NCI-H2227 (cell line): ENCODE measurements at regions not wholly inside any gene's neighbourhood (a gene's known extent, or its start where the extent isn't known, plus 50 kb on each side); places are given as distances from the start of the nearest gene placed in this dataset.

Experiments
- DNase-seq: peaks from one replicate; lab custom pipeline; 2025; ENCODE audit not compliant: unreplicated experiment; lab: John Stamatoyannopoulos, UW

DNA sequence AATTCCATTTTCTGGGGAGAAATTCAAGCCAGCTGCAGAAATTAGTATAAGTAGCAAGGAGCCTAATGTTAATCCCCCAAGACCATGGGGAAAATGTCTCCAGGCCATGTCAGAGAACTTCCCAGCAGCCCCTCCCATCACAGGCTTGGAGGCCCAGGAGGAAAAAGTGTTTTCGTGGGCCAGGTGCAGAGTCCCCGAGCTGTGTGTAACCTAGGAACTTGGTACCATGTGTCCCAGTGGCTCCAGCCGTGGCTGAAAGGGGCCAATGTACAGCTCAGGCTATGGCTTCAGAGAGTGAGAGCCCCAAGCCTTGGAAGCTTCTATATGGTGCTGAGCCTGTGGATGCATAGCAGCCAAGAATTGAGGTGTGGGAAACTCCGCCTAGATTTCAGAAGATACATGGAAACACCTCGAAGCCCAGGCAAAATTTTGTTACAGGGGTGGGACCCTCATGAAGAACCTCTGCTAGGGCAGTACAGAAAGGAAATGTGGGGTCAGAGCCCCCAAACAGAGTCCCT lies 286.3 kb downstream of the MATN1 start:
- no peak for DNase-seq

DNA sequence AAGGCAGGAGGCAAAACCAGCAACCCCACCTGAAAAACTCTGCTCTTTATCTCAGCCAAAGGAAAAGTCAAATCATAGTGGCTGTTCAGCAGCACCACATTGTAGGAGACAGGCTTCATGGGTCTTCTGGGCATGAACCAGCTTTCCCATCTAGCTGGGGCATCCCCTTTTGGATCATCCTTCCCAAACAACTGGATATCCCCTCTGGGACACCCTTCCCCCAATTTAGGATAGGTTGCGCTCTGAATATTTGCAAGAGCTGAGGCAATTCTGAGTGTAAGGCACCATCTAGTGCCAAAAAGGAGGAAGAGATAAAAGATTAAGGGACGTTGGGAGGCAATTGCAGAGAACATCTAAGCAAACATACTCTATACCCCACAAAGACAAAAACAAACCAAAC lies 295.8 kb downstream of the MATN1 start:
- DNase-seq = no peak

DNA sequence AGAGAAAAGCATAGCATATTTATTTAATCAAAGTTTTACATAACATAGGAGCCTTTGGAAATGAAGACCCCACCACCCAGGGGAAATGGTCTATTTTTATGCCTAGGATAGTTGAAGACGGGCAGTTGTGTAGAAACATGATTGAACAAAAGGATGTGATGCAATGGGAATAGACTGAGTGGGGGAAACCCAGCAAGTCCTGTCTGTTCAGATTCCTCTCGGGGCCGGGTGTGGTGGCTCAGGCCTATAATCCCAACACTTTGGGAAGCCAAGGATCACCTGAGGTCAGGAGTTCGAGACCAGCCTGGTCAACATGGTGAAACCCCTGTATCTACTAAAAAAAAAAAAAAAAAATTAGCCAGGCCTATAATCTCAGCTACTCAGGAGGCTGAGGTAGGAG lies 298.3 kb downstream of the MATN1 start:
- no peak for DNase-seq

DNA sequence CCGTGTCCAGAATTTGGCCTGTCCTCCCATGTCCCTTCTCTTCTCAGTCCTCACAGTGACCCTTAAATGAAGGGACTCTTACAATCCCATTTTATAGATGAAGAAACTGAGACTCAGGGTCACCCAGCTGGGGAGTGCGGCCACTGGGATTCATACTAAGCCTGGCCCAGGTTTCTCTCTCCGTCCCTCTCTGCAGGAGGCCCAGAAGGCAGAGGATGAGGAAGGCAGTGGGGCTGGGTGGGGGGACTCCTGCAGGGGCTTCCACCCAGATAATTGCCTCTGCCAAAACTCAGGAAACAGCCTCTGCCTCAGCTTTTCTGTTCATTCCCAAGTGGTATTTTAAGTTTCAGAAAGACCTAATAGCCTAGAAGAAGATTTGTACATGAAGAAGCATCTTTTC lies 299.8 kb downstream of the MATN1 start:
- DNase-seq = no peak

DNA sequence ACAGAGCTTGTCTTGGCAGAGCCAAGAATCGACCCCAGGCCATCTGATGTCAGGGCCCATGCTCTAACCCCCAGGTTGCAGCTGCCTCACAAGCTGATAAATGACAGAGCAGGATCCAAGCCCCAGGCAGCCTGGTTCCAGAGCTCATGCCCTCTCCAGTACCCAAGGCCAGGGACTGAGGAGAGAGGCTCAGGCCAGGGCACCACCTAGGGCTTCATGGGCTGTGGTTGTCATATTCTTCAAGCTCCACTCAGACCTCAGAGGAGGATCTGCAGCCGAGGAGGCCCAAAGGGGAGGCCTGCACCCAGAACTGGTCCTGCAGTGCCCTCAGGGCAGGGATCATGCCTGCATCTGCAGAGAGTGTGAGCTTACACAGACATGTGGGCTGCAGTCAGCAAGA lies 301.1 kb downstream of the MATN1 start:
- DNase-seq = no peak

DNA sequence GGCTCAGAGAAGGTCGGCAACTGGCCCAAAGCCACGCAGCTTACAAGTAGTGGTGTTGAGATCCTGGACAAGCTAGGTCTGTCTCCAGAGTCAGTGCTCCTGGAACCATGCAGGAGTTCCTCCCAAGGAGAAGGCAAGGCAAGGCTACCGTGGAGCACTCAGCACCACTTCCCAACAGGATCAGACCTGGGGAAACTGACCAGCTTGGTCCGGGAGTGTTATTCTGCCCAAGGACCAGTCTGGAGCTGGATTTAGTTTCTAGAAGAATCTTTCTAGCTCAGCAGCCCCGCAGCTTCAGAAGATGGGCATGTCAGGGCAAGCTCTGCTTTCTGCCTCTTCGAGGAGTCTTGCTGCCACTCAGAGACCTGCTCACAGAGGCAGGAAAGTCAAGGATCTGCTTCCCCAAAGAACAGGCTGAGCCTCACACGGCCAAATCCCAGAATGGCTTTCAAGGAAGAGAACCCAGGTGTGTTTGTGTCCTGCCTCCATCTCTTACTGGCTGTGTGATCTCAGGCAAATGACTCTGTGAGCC lies 302.8 kb downstream of the MATN1 start:
- DNase-seq = no peak

DNA sequence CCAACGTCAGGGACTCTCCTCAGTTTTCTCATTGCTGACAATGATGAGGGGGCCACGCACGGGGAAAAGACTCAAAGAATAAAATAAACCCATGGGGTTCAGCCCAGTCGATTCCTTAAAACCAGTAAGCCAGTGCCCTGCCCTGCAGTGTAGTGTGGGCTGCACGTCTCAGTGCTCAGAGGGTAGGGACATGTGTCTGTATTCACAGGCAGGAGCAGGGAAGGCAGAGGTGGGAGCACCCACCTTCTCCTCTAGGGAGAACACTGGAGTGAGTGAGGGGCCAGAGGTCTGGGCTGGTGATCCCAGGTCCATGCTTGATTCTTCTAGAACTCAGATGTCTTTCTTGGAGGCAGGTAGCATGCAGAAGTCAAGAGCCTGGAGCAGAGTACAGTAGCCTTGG lies 303.6 kb downstream of the MATN1 start:
- no peak for DNase-seq

DNA sequence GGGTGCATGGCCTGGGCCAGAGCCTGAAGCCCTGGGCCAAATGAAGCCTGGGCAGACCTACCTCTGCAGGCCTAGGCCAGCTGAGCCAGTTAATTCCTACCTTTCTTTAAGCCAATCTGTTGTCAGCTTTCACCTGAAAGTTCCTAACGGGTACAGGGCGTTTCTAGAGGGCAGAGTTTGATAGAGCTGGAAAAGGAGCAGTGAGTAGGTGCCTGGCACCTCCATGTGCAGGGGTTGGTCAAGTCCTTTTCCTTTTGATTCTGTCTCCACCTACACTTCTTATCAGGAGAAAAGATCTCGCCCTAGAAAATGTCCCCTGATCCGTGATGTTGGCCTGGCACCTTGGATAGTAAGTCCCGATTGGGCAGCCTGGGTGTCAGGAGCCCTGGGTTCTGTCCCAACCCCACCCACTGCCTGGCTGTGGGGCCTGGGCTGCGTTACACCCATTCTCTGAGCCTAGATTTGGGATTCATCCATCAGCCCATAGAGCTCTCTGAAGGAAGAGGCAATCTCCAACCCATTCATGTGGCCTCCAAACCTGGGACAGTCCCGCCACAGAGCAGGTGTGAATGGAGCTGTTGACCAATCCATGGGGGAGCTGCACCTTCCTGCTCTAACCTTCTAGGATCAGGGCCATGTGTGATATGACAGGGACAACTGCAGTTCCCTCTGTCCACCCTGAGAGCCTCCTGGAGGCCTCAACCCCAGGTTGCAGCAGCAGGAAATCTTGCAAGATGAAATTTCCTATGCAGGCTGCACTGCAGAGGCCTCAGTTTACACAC lies 304.3 kb downstream of the MATN1 start:
- no peak for DNase-seq

DNA sequence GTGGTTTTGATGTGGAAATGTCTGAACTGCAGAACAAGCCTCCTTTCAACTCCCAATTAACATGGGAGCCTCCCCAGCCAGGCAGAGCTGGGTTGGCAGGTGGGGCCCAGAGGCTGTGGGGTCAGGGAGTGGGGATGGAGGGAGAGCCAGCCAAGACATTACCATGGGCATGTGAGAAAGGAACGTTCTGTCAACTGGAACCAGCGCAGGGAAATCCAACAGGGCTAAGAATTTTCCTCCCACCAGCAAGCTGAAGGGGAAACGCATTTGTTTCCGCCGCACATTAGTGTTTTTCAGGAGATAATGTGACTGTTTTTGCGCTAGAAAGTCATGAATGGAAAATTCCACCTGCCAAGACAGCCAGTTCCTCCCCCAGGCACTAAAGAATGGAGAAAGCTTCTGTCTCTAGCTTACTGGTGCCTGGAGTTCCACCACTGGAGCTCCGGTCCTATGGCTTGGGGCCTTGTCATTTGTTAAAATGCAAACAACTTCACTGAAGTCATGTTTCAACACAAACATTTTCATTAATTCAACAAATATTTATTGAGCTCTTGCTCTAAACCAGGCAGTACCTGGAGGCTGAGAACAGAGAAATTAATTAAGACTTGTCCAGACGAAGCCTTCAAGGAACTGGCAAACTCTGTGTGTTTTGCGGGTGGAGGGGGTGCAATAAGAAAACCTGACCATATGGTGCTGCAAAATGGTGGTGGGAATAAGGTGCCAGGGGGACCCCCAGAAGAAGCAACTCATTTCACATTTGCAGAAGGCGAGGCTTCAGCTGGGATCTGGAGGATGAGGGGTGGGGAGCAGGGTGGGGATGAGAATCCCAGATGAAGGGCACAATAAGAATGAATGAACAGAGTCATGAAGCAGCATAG lies 305.1 kb downstream of the MATN1 start:
- no peak for DNase-seq

DNA sequence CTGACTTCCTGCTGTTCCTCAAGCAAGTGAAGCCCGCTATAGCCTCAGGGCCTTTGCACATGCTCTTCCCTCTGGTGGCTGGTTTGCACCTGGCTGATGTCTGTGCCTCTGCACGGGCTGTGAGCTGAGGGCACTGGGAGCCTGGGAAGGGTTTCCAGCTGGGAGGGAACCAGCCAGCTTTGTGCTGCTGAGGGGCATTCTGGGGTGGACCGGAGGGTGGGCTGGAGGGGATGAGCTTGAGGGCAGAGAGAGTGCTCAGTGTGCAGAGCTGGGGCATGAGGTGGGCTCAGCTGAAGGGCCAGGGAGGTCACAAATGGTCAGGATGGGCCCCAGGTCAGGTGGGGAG lies 305.7 kb downstream of the MATN1 start:
- no peak for DNase-seq

DNA sequence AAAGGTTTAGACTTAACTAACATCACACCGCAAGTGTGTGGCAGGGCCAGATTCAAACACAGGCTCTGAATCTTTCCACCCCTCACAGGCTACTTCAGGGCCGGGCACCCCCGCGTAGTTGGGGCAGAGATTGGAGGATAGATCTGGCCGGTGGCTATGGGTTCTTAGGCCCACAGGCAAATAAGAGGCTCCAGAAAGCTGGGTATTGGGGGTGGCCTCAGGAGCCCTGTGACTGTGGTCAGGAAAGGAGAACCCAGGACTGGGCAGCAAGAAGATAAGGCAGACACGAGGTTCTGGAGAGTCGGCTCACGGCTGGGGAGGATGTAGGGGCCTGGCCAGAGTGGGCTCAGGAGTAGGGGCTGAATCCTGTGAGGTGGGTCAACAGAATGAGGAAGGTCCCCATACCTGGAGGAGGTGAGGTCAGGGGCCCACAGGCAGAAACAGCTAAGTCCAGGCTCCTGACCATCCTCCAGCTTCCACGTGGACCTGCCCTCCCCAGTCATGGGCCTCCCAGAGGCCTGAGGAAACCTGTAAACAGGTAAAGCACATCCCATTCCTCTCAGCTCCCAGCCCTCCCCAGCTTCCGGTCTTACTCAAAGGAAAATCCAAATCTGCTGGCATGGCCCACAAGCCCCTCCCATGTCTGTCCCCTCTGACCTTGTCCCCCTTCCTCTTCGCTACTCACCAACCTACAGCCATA lies 306.2 kb downstream of the MATN1 start:
- DNase-seq = no peak

DNA sequence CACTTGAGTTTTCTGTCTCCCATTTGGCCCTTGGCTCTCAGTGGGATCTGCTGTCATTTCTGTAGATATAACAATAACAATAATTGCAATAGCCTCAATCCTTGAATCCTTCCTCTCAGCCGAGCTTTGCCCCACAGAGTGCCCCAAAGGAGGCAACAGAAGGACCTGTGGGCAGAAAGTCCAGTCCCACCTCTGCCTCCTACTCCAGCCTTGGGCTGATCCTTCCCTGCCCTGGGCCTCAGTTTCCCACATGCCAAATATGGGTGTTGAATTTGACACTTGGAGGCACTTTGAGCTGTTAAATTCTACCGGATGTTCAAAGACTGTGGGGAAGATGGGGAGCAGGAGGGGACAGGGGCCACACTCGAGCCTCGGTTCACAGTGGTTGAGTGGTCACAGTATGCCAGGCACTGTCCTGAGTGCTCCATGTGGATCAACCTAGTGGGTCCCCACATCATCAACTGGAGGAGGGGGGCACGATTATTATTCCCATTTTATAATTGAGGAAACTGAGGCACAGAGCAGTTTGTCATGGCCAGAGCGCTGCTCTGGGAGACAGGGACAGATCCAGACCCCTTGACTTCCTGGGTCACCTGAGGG lies 307.1 kb downstream of the MATN1 start:
- DNase-seq = no peak

DNA sequence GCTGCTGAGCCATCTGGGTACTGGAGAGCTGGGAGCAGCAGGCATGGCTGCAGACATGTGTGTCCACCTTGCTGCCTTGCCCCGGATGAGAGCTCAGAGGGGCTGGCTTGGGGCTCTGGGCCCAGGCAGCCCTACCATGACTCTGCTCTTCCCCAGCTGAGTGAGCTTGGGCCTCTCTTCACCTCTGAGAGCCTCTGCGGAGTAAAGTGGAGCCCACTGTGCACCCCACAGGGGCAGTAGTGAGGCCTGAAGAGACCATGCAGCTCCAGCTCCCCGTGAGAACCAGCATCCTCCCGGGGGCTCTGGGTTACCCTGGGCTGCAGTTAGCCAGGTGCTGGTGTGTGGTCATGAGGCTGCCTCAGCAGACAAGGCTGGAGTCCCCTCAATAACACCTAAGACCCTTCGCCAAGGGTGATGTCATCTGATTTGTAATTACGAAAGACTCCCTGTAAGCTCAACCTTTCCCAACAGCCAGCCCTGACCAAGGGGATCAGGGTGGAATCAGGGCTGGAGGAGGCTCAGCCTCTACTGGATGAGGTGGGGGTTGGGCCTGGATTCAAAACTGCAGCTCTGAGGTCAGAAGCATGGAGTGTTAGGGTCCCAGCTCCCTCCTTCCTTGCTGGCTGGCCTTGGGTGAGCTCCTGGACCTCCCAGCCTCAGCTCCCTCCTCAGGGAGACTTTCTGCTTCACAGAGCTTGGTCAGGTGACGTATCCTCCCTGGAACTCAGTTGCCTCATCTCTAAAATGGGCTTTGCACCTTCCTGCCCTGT lies 308.0 kb downstream of the MATN1 start:
- no peak for DNase-seq

DNA sequence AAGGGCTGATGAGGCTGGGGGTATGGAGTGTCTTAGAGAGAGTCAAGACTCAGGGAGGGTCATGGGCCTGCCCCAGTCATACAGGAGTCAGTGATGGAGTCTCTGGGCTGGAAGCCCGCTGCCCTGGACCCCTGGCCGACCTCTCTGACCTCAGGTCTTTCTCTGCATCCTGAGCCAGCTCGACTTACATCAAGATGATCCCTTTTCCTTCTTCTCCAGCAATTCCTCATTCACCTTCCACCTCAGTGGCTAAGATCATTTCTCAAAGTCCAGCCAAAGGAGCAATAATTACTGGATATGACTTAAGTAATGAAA lies 308.6 kb downstream of the MATN1 start:
- no peak for DNase-seq

DNA sequence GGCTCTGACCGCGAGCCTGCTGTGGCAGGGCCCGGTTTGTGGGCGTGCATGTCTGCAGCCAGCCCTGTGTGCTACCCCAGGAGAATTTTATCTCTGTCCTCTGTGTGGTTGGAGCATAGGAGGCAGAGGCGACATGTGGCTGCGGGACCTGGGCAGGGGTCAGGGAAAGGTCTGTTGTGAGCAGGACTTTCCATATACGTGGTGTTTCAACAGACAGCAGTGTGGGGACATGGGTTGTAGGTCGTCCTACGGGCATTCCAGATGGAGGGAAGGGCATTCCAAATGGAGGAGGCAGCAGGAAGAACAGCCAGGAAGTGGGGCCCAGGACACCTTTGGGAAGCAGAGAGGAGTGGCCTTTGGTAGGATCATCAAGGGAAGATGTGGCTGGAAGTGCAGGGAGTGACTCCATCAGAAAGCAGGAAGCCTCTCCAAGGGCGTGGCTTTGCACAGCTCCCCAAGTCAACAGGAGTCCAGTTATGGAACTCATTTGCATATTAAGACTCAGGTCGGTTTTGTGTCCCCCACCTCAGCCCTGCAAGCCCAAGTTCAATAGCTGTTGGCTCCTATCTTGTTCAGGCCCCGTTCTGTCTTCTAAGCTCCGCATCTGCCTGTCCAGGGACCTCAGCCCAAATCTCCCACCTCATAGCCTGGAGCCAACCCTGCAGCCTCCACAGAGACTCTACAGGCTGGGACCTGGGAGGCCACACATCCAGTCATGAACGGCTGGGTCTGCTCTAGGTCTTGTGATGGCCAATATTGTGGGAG lies 309.1 kb downstream of the MATN1 start:
- DNase-seq = no peak

DNA sequence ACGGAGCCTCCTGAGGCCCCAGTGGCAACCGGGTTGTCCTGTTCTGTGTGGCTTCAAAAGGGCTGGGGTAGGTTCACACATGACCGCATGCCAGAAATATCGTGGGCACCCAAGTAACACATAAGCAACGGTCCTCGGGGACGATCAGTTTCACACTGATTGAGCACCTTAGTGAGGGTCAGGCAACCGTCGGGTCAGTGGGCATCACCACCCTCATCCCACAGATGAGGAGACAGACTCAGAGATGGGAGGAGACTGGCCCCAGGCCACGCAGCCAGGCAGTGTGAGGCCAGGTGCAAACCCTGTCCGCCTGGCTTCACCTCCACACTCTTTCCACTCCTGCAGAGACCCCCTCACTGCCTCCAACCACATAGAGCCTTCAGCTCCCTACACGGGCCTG lies 309.8 kb downstream of the MATN1 start:
- DNase-seq = no peak

DNA sequence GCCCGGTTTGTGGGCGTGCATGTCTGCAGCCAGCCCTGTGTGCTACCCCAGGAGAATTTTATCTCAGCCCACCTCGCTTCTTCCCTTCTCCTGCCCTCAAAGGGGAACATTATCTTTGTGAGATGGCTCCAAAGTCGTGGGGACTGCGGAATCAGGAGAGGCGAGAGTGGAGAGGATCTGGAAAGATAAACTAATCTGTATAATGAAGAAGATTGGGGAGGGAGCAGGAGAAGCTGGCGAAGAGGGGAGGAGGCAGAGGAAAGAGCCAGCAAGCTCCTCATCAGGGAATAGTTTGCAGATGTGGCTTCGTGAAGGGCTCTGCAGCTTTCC lies 310.3 kb downstream of the MATN1 start:
- DNase-seq = no peak

DNA sequence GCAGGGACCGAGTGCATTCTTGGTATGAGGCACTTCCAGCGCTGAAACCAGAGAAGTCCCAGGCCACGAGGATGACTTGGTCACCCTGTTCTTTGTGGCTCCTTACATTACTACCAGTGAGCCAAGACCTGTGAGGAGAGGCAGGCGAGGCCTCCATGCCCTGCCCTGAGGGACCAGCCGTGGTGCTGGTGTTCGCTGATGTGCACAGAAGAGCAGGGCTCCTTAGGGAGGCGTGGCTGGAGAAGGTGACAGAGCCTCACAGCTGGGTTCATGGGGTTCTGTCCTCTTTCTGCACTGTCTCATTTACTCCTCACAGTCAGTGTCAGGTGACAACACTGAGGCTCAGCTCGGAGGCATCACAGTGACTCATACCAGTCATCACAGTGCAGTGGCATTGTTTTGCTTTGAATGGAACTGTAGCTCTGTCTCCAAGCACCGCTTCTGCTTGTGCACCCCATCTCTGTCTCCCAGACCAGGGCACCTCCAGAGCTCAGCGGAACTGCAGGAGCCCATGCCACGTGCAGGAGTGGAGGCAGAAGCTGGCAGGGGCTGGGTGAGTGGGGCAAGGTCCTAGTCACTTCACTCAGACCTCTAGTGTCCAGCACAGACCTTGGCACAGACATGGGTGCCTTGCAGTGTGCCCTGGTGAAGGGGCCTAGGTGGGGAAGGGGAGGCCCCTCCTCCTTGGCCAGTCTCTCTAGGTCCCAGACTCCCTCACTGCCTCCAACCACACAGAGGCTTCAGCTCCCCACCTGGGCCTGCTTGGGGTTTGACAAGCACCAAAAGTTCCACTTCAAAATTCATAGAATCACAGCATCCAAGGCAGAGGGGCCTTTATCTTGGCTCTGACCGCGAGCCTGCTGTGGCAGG lies 310.9 kb downstream of the MATN1 start:
- no peak for DNase-seq

DNA sequence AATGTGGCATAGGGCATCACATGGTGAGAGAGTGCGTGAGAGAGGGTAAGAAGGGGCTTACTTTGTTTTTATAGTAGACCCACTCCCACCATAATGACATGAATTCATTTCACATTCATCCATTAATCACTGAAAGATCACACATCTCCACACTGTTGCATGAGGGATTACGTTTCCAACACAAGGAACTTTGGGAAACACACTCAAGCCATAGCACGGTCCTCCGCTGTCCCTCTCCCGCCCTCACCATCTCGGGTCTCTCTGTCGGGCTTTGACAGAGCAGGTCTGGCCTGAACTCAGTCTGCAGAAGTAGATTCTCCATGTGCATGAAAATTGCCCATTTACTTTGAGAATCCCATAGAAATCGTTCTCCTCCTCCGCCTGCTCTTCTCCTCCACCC lies 312.2 kb downstream of the MATN1 start:
- no peak for DNase-seq
